ENCODE measurements at regions not wholly inside any gene's neighbourhood (a gene's known extent, or its start where the extent isn't known, plus 50 kb on each side); places are given as distances from the start of the nearest gene placed in this dataset.
"Not testable (repeated sequence)": the region's sequence is repeated elsewhere in the genome, so short reads cannot be mapped to it uniquely, and the experiment has no call there.

DNA sequence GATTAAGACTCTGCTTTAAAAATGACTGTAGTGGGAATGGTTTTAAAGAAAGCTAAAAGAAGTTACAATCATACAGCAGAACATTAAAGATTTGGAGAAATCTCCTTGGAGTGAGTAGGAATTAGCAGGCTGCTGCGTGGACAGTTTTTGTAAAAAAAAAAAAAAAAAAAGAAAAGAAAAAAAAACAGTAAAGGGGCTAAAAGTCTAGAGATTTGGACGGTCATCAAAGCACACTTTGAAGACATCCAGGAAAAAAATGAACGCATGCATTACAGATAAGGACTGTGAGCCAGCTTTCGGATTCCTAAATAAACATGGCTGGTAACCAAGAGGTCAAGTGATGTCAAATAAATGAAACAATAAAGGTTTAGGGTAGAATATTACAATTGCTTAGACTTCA, 1700.6 kb downstream of the PCDH9 start:
- Histone ChIP-seq H3K27me3 (ENCODE audit: control insufficient read depth, insufficient read depth, low read length) (no peaks in the 10 kb centered on the region), H3K27ac (ENCODE audit: low read depth, low read length) (no peak overlapping the region), H3K9ac (ENCODE audit: low read depth, low read length) (no peak overlapping the region), H3K4me1 (ENCODE audit: control insufficient read depth, insufficient read depth, low read length) (peaks cover 7% of the 10 kb centered on the region), H3K36me3 (ENCODE audit: control insufficient read depth, insufficient read depth, low read length) (no peaks in the 10 kb centered on the region), H3K9me3 (ENCODE audit: control insufficient read depth, insufficient read depth, low read length) (no peaks in the 10 kb centered on the region), H3K4me3 (ENCODE audit: low read depth, low read length) (no peak overlapping the region)

DNA sequence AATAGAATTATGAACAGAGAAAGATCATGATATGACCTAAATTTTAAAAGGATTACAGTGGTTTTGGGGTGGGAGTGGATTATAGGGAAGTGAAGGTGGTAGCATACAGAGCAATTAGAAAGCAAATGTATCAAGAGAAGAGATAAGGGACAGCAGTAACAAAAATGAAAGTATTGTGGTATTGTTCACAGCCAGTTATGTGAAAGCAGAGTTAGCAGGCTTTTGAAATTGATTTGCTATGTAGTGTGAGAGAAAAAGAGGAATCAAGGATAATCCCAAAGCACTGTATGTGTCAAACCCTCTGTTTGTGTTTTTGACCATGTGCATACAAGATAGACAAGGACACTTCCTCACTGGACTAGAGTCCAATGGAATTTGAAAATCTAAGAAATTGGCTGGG, 1721.4 kb downstream of the PCDH9 start:
- H3K9ac ChIP-seq (ENCODE audit: low read depth, low read length), result no peak overlapping the region
- no peak overlapping the region for H3K27ac ChIP-seq (ENCODE audit: low read depth, low read length)
- H3K4me3 ChIP-seq (ENCODE audit: low read depth, low read length), result no peak overlapping the region
- H3K9me3 ChIP-seq (ENCODE audit: control insufficient read depth, insufficient read depth, low read length), result no peaks in the 10 kb centered on the region
- H3K27me3 ChIP-seq (ENCODE audit: control insufficient read depth, insufficient read depth, low read length), result no peaks in the 10 kb centered on the region
- H3K4me1 ChIP-seq (ENCODE audit: control insufficient read depth, insufficient read depth, low read length), result no peaks in the 10 kb centered on the region
- no peaks in the 10 kb centered on the region for H3K36me3 ChIP-seq (ENCODE audit: control insufficient read depth, insufficient read depth, low read length)

DNA sequence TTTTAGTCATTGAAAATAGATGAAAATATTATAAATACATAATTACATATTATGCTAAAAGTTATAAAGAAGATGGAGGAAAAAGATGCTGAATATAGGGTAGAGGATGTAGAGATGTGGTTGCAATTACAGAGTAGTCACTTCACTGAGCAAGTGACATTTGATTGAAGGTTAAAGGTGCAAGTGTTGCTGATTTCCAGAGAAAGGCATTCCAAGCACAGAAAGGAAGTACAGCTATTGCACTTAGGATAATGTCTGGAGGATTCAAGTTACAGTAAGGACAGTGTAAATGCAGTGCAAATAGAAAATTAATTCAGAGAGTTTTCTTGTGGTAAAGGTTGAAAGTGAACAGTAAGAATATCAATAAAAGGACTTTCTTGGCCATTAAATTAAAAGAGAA, 1721.8 kb downstream of the PCDH9 start:
- no peak overlapping the region for H3K9ac ChIP-seq (ENCODE audit: low read depth, low read length)
- H3K27ac ChIP-seq (ENCODE audit: low read depth, low read length), result no peak overlapping the region
- H3K9me3 ChIP-seq (ENCODE audit: control insufficient read depth, insufficient read depth, low read length), result no peaks in the 10 kb centered on the region
- H3K4me1 ChIP-seq (ENCODE audit: control insufficient read depth, insufficient read depth, low read length), result no peaks in the 10 kb centered on the region
- no peaks in the 10 kb centered on the region for H3K36me3 ChIP-seq (ENCODE audit: control insufficient read depth, insufficient read depth, low read length)
- H3K27me3 ChIP-seq (ENCODE audit: control insufficient read depth, insufficient read depth, low read length), result no peaks in the 10 kb centered on the region
- H3K4me3 ChIP-seq (ENCODE audit: low read depth, low read length), result no peak overlapping the region

DNA sequence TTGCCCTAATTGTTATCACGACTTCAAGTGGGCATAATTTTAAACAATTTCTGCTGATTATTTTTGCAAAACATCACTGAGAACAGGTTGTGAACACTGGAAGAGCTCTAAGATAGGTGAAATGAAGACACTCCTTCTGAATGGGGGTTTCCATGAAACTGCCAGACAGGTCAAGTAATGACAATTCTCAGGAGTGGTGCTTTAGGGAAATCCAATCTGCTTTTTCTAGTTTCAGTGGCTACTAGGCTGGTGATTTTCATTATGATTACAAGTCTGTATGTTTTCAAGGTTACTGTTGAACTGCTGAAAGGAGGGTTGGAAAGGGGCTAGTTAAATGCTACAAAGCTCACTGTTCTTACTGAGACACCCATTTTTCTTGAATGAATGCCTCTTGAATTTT, 1724.2 kb downstream of the PCDH9 start:
- Histone ChIP-seq H3K9me3 (ENCODE audit: control insufficient read depth, insufficient read depth, low read length) (no peaks in the 10 kb centered on the region), H3K27me3 (ENCODE audit: control insufficient read depth, insufficient read depth, low read length) (no peaks in the 10 kb centered on the region), H3K4me1 (ENCODE audit: control insufficient read depth, insufficient read depth, low read length) (no peaks in the 10 kb centered on the region), H3K36me3 (ENCODE audit: control insufficient read depth, insufficient read depth, low read length) (no peaks in the 10 kb centered on the region), H3K4me3 (ENCODE audit: low read depth, low read length) (no peak overlapping the region), H3K9ac (ENCODE audit: low read depth, low read length) (no peak overlapping the region), H3K27ac (ENCODE audit: low read depth, low read length) (no peak overlapping the region)

DNA sequence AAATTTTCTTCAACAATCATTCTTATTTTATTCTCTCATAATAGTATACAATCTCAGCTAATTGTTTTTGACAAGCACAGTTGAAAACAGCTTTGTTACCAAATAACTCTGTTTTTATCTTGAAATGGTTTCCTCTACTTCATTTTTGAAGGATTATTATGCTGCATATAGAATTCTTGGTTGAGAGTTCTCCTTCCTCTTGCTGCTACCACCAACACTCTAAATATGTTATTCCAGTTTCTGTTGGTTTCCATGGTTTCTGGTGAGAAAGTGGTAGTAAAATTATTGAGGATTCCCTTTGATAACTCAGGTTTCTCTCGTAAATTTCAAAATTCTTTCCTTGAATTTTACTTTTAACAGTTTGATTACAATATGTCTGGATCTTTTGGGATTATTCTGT, 1725.9 kb downstream of the PCDH9 start:
- H3K27ac ChIP-seq (ENCODE audit: low read depth, low read length), result no peak overlapping the region
- H3K9ac ChIP-seq (ENCODE audit: low read depth, low read length), result no peak overlapping the region
- H3K4me1 ChIP-seq (ENCODE audit: control insufficient read depth, insufficient read depth, low read length), result no peaks in the 10 kb centered on the region
- no peak overlapping the region for H3K4me3 ChIP-seq (ENCODE audit: low read depth, low read length)
- no peaks in the 10 kb centered on the region for H3K27me3 ChIP-seq (ENCODE audit: control insufficient read depth, insufficient read depth, low read length)
- no peaks in the 10 kb centered on the region for H3K36me3 ChIP-seq (ENCODE audit: control insufficient read depth, insufficient read depth, low read length)
- no peaks in the 10 kb centered on the region for H3K9me3 ChIP-seq (ENCODE audit: control insufficient read depth, insufficient read depth, low read length)

DNA sequence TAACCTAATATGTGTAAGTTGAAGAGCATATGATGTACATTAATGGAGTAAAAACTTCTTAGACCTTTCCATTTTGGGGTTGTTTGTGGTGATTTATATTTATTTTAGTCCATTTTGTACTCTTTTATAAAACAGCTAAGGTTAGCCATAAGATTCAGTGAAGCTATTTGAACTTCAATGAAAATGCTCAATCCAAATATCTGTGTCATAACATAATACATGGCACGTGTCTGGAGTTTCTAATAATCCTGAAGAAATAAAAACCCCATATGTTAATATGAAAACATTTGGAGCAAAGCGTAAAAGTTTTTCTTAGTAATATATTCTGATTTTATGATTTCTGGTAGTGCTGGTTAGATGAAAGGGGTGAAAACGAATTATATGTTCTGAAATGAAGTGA, 1729.7 kb downstream of the PCDH9 start:
- no peaks in the 10 kb centered on the region for H3K4me1 ChIP-seq (ENCODE audit: control insufficient read depth, insufficient read depth, low read length)
- H3K27ac ChIP-seq (ENCODE audit: low read depth, low read length), result no peak overlapping the region
- no peaks in the 10 kb centered on the region for H3K9me3 ChIP-seq (ENCODE audit: control insufficient read depth, insufficient read depth, low read length)
- no peak overlapping the region for H3K9ac ChIP-seq (ENCODE audit: low read depth, low read length)
- H3K36me3 ChIP-seq (ENCODE audit: control insufficient read depth, insufficient read depth, low read length), result no peaks in the 10 kb centered on the region
- H3K4me3 ChIP-seq (ENCODE audit: low read depth, low read length), result no peak overlapping the region
- H3K27me3 ChIP-seq (ENCODE audit: control insufficient read depth, insufficient read depth, low read length), result no peaks in the 10 kb centered on the region

DNA sequence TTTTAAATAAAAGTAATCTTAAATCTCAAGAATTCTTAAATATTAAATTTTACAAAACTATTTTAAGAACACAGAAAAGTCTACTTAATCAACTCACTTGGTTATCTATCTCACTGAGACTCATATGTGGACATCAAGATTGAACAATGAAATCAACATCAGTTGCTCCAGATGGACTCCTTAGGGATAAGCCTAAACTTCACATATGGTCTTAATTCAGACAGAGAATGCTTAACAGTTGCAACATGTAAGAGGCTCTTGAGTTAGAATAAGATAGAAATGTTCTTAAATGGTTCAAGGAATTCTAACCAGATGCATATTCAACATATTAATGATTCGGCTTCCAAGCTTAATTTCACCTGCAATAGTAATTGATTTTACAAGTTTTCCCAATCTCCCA, 1730.9 kb downstream of the PCDH9 start:
- Histone ChIP-seq H3K4me3 (ENCODE audit: low read depth, low read length) (no peak overlapping the region), H3K27ac (ENCODE audit: low read depth, low read length) (no peak overlapping the region), H3K27me3 (ENCODE audit: control insufficient read depth, insufficient read depth, low read length) (no peaks in the 10 kb centered on the region), H3K36me3 (ENCODE audit: control insufficient read depth, insufficient read depth, low read length) (no peaks in the 10 kb centered on the region), H3K9me3 (ENCODE audit: control insufficient read depth, insufficient read depth, low read length) (no peaks in the 10 kb centered on the region), H3K4me1 (ENCODE audit: control insufficient read depth, insufficient read depth, low read length) (no peaks in the 10 kb centered on the region), H3K9ac (ENCODE audit: low read depth, low read length) (no peak overlapping the region)

DNA sequence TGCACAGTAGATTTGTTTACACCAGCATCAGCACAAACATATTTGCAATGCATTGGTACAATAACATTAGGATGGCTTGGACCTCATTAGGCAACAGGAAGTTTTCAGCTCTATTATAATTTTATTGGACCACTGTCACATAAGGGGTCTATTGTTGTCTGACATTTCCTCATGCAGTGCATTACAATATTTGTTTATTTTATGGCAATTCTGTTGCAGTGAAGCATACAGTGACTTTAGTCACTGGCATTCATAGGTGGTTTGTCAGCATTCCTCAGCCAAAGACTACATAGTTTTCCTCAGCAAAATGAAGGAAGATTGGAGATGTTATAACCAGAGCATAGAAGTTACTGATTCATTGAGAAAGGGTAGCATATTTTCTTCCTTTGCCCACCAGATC, 1732.9 kb downstream of the PCDH9 start:
- Histone ChIP-seq H3K9ac (ENCODE audit: low read depth, low read length) (no peak overlapping the region), H3K9me3 (ENCODE audit: control insufficient read depth, insufficient read depth, low read length) (no peaks in the 10 kb centered on the region), H3K36me3 (ENCODE audit: control insufficient read depth, insufficient read depth, low read length) (no peaks in the 10 kb centered on the region), H3K27ac (ENCODE audit: low read depth, low read length) (no peak overlapping the region), H3K4me1 (ENCODE audit: control insufficient read depth, insufficient read depth, low read length) (no peaks in the 10 kb centered on the region), H3K4me3 (ENCODE audit: low read depth, low read length) (no peak overlapping the region), H3K27me3 (ENCODE audit: control insufficient read depth, insufficient read depth, low read length) (no peaks in the 10 kb centered on the region)

DNA sequence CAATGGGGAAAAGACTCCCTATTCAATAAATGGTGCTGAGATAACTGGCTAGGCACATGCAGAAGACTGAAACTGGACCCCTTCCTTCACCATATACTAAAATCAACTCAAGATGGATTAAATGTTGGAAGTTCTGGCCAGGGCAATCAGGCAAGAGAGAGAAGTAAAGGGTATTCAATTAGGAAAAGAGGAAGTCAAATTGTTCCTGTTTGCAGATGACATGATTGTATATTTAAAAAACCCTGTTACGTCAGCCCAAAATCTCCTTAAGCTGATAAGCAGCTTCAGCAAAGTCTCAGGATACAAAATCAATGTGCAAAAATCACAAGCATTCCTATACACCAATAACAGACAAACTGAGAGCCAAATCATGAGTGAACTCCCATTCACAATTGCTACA, 1739.4 kb downstream of the PCDH9 start:
- H3K4me3 ChIP-seq (ENCODE audit: low read depth, low read length); H3K4me1 ChIP-seq (ENCODE audit: control insufficient read depth, insufficient read depth, low read length); H3K36me3 ChIP-seq (ENCODE audit: control insufficient read depth, insufficient read depth, low read length); H3K27ac ChIP-seq (ENCODE audit: low read depth, low read length); H3K27me3 ChIP-seq (ENCODE audit: control insufficient read depth, insufficient read depth, low read length); H3K9me3 ChIP-seq (ENCODE audit: control insufficient read depth, insufficient read depth, low read length); H3K9ac ChIP-seq (ENCODE audit: low read depth, low read length): not testable (repeated sequence)

DNA sequence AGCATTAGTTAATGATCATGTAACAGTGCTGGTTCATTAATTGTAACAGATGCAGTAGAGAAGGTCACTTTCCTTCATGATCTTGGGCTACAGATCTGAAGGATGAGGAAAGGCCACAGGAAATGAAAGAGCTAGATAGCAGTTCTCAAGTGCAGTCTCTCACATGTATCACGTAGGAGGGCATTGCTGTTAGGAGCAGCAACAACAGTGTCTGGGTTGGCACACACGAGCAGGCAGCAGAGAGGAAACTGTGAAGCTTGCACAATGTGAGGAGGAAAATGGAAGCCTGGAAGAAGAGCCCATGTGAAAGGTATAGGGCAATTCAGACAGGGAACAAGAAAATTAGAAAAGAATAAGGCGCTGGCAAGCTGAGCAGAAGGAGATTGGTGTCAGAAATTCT, 1741.5 kb downstream of the PCDH9 start:
- Histone ChIP-seq H3K36me3 (ENCODE audit: control insufficient read depth, insufficient read depth, low read length) (no peaks in the 10 kb centered on the region), H3K4me3 (ENCODE audit: low read depth, low read length) (no peak overlapping the region), H3K9ac (ENCODE audit: low read depth, low read length) (no peak overlapping the region), H3K27ac (ENCODE audit: low read depth, low read length) (no peak overlapping the region), H3K4me1 (ENCODE audit: control insufficient read depth, insufficient read depth, low read length) (no peaks in the 10 kb centered on the region), H3K27me3 (ENCODE audit: control insufficient read depth, insufficient read depth, low read length) (no peaks in the 10 kb centered on the region), H3K9me3 (ENCODE audit: control insufficient read depth, insufficient read depth, low read length) (no peaks in the 10 kb centered on the region)

DNA sequence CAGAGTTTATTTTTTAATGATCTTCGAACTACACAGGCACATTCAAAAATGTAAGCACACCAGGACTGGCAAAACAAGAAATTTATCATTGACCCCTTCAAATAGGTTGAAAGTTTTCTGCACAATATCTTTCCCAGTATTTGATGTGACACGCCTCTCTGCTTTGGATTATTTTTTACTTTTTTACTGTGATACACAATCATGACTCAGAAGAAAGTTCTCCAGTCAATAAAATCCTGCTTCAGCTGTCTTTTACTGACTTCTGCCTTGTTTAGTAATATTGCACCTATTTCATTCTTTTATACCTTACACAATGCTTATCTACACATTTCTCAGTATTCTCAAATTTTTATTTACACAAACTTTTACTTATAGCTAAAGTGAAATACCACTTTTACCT, 1750.4 kb downstream of the PCDH9 start:
- Histone ChIP-seq H3K9me3 (ENCODE audit: control insufficient read depth, insufficient read depth, low read length) (no peaks in the 10 kb centered on the region), H3K9ac (ENCODE audit: low read depth, low read length) (no peak overlapping the region), H3K4me1 (ENCODE audit: control insufficient read depth, insufficient read depth, low read length) (no peaks in the 10 kb centered on the region), H3K4me3 (ENCODE audit: low read depth, low read length) (no peak overlapping the region), H3K36me3 (ENCODE audit: control insufficient read depth, insufficient read depth, low read length) (no peaks in the 10 kb centered on the region), H3K27ac (ENCODE audit: low read depth, low read length) (no peak overlapping the region), H3K27me3 (ENCODE audit: control insufficient read depth, insufficient read depth, low read length) (no peaks in the 10 kb centered on the region)

DNA sequence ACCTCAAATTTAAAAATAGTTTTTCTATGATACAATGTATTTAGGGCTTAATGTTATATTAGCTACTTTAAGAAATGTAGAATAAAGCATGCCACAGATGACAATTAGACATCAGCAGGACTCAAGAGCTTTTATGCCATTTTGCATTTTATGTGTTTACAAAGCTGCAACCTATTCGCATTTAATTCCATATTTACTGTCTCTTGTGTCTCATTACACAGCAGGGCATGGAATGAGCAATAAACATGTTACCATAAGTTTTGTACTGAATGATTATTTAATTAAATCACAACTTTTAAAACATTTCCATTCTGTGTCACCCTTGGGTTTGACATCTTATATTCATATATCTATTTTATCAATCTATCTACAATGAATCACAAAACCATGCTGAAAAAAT, 1756.9 kb downstream of the PCDH9 start:
- Histone ChIP-seq H3K4me3 (ENCODE audit: low read depth, low read length) (no peak overlapping the region), H3K9me3 (ENCODE audit: control insufficient read depth, insufficient read depth, low read length) (no peaks in the 10 kb centered on the region), H3K9ac (ENCODE audit: low read depth, low read length) (no peak overlapping the region), H3K27ac (ENCODE audit: low read depth, low read length) (no peak overlapping the region), H3K27me3 (ENCODE audit: control insufficient read depth, insufficient read depth, low read length) (no peaks in the 10 kb centered on the region), H3K36me3 (ENCODE audit: control insufficient read depth, insufficient read depth, low read length) (no peaks in the 10 kb centered on the region), H3K4me1 (ENCODE audit: control insufficient read depth, insufficient read depth, low read length) (no peaks in the 10 kb centered on the region)
